ENCODE measurements at regions not wholly inside any gene's neighbourhood (a gene's known extent, or its start where the extent isn't known, plus 50 kb on each side); places are given as distances from the start of the nearest gene placed in this dataset.

GRCh38 chr4:91838181-91838861 is 465.4 kb upstream of the GRID2 start:
- TF ChIP-seq REST (IDR thresholded peaks at IDR 0.05; ENCODE audit: insufficient read depth in 1 of 2, low read depth in 2 of 2, low read length in 2 of 2), result no peak
- TF ChIP-seq POLR2AphosphoS5 (IDR thresholded peaks at IDR 0.05; ENCODE audit: low read depth, low read length), result no peak
